GM18505 (cell line): ENCODE measurements at regions not wholly inside any gene's neighbourhood (a gene's known extent, or its start where the extent isn't known, plus 50 kb on each side); places are given as distances from the start of the nearest gene placed in this dataset.
"Not testable (repeated sequence)": the region's sequence is repeated elsewhere in the genome, so short reads cannot be mapped to it uniquely, and the experiment has no call there.

Experiments used
- ATAC-seq: cut with Tn5 transposase; IDR thresholded peaks from one replicate; pipeline ENCODE4 v1.9.1; 2021; ENCODE audit not compliant: unreplicated experiment
- POLR2A ChIP-seq: IDR thresholded peaks from 4 replicates; pipeline ENCODE4 v1.6.1; 2011; ENCODE audit warnings: borderline replicate concordance; ENCODE audit not compliant: insufficient read depth, insufficient read length; ENCODE audit errors: extremely low read depth

DNA sequence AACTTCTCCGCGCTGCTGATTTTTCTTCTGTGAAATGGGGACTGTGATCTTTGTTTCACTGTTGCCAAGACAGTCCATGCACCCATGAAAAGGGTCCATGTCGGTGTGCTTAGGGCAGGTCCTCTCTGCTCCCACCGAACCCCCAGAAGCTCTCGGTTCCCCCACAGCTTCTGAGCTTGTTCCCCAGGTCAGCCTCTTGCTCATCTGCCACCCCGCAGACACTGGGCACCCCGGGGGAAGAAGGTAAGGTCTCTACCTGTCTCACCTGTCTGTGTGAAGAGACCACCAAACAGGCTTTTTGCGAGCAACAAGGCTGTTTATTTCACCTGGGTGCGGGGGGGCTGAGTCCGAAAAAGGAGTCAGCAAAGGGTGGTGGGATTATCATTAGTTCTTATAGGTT, 66.2 kb upstream of the NANOS1 start:
- ATAC-seq = no peak
- no peak for TF ChIP-seq POLR2A

DNA sequence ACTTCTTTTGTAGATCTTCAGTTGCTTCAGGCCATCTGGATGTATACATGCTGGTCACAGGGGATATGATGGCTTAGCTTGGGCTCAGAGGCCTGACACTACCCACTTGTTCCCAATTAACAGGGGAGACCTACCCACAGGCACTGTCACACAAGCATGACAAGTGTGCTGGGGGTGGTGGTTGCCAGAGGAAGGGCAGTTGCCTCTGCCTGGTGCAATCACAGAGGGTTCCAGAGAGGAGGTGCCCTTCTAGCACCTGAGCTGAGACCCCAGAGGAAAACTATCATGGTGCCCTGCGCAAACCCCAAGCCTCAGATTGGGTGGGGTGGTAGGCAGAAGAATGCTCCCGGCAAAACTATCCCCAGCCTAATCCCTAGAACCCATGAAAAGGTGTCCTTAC, 65.6 kb upstream of the NANOS1 start:
- no peak for TF ChIP-seq POLR2A
- ATAC-seq = no peak

DNA sequence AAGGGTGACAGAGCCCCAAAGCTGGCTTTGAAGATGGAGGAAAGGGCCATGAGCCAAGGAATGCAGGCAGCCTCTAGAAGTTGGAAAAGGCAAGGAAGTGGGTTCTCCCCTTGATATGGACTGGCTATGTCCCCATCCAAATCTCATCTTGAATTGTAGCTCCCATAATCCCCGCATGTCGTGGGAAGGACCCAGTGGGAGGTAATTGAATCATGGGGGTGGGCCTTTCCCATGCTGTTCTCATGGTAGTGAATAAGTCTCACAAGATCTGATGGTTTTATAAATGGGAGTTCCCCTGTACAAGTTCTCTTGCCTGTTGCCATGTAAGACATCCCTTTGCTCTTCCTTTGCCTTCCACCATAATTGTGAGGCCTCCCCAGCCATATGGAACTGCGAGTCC, 65.0 kb upstream of the NANOS1 start:
- ATAC-seq = not testable (repeated sequence)

DNA sequence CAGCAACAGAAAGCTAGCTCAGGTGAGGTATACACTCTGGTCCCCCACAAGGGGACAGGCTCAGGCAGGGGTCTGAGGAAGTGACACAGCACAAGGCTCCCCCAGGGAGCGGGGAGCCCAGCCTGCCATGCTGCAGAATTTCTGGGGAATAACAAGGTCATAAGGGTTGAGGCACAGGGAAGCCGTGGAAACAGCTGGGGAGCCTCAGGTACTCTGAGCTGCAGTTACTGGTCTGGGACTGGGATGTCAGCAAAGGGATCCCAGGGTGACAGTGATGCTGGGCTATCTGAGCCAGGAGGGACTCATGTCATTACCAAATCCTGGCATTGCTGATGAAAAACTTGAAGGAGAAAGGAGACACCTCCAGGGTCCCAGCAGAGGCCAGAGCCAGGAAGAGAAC, 64.4 kb upstream of the NANOS1 start:
- TF ChIP-seq POLR2A = no peak
- ATAC-seq = no peak

DNA sequence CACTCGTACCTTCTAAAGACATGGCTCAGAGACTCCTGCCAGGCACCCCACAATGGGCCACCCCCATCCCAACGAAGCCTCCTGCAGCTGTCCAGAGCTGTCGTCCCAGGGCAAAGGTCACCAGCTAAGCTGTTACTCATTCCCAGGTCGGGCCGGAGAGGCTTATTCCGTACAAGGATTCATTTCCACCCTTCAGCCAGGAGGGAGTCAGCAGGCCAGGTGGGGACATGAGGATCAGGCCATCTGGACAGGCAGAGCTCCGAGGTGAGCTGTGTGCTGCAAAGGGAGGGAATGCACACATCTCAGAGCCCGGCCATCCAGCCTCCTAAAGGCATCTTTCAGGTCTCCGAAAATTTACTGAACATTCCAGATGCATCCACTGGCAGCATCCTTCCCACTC, 63.9 kb upstream of the NANOS1 start:
- ATAC-seq = no peak
- no peak for TF ChIP-seq POLR2A

DNA sequence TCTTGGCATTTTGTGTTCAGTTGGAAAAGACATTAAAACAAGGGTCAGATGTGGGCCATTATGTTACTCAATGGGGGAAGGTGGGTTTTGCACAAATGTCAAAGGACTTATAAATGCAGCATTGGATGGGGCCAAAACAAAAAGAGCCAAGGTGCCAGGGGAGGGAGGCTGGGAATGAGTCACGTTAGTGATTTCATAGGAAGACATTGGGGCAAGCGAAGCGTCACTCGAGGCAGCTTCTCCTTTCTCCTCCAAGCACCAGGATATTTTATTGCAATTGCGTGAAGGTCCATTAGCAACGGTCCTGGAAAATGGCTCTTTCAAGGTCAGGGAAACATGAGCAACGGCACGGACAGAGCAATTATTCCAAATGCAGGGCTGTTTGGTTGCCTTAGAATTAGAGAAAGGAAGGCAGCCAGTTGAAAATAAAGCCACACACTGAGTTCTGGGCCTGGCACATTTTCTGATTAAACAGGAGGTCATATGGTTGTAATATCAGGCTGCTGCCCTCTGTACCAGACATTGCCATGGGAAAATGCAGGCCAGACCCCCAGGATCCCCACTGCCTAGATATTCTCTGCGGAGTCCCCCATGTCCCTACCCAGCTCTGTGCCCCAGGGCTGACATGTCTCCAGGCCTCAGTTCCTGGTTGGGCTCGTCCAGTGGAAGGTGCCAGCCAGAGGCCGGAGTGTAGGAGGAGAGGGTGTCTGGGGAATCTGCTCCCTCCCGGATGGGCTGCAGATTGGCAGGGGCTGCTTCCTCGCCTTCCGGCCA, 63.3 kb upstream of the NANOS1 start:
- no peak for ATAC-seq

DNA sequence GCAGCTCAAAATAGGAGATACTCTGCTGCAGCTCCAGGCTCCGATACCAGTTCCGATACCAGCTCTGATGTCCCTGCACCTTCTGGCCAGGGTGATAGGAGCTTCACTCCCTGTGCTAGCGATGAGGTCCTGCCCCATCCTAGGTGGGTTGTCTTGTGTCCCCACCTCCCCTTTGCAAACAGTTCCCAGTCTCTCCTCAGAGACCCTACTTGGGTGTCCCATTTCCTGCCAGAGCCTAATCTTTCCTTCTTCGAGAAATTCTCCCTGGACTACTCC, 62.7 kb upstream of the NANOS1 start:
- ATAC-seq = no peak

More for the DNA sequence above, 63.3 kb upstream of the NANOS1 start:
- TF ChIP-seq POLR2A = no peak

DNA sequence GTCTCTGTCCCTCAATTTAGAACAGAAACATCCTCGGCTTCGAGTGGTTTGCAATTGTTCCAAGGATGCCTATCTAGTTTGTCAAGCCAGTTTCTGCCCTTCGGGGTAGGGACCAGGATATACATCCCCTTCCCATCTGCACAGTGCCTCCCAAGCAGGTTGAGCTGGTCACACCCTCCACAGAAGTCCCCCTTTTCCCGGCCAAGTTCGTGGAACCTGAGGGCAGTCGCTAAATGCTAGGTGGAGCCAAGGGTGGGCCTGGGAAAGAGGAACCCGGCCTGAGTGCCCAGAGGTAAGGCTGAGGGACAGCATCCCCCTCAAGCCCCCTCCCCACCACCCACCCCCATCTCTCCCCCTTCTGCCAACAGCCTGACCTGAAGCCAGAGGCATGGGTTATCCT, 62.4 kb upstream of the NANOS1 start:
- TF ChIP-seq POLR2A = no peak
- ATAC-seq = no peak

More for the DNA sequence above, 62.7 kb upstream of the NANOS1 start:
- no peak for TF ChIP-seq POLR2A

DNA sequence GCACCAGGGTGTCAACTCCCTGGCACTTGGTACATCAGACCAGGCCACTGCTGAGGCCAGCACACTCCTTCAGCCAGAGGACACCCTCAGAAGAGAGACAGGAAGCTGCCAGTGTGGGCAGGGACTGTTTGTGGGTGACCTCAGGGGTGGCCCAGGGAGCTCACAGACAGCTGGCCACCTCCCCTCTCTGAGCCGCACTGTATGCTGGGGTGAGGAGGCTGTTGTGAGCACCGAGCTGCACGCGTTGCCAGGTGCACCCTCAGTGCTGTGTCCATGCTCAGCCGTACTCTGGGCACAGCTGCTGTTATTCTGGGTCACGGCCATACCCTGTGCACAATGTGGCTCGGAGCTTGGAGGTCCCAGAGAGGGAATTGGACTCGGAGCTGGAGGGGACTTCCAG, 61.5 kb upstream of the NANOS1 start:
- no peak for ATAC-seq
- TF ChIP-seq POLR2A = no peak

DNA sequence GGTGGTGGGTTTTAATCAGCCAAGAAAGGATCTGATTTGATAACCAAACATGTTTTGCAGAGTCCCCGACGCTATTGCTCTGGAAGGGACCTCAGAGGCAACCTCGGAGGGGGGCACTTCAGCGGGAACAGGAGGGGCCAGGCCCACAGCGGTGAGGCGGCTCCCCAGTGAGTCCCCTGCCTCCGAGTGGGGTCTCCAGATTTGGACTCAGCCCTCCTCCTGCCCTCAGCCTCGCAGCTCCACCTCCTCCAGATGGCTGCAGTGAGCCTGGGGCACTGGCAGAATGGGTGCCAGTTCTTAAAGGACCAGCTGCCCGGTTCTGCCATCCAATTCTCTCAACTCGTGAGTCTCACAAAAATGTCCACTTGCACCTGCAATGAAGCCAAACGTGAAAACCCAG, 61.0 kb upstream of the NANOS1 start:
- no peak for ATAC-seq
- TF ChIP-seq POLR2A = no peak

DNA sequence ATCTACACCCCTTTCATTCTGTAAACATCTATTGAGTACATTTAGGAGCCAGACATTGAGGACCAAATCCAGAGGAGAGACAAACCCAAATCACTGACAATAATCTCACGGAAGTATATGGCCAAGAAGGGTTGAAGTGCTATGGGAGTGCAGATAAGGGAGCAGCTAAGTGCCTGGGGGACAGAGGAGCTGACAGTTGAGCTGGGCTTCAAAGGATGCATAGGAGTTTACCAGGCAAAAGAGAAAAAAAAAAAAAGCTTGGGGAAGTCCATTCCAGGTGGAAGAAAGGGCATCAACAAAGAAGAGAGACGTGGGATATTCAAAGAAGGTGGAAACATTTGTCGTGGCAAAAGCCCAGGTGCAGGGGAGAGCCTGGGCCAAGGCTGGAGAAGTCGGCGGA, 60.5 kb upstream of the NANOS1 start:
- TF ChIP-seq POLR2A = no peak
- no peak for ATAC-seq

DNA sequence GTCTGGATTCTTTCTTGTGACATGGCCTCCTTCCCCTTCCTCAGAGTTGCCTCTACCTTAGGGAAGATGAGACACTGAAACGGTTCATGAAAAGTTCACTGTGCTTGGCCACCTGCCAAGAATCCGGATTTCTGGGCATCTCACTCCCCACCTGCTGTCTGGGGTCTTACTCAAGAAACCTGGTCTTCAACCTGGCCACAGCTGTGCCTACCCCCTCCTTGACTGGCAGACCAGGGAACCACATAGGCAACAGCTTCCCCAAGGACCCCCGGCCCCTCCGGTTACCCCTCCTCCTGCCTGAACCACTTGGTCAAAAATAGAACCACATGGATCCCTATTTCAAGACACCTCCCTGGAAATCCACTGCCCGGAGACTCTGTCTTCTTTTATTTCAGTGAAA, 58.7 kb upstream of the NANOS1 start:
- no peak for TF ChIP-seq POLR2A
- no peak for ATAC-seq

DNA sequence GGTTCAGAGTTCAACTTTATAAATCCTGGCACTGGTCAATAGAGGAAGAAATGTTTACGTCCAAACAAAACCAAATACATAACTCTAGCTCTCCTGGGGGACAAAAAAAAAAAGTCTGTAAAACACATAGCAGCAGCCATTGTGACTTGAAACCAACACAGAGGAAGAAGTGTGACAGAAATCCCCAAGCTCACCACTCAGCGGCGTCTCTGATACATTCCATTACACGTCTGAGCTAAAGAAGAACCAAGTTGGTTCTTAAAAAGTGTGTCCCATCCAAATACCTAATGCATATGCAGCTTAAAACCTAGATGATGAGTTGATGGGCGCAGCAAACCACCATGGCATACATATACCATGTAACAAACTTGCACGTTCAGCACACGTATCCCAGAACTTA, 58.3 kb upstream of the NANOS1 start:
- TF ChIP-seq POLR2A = no peak
- no peak for ATAC-seq

DNA sequence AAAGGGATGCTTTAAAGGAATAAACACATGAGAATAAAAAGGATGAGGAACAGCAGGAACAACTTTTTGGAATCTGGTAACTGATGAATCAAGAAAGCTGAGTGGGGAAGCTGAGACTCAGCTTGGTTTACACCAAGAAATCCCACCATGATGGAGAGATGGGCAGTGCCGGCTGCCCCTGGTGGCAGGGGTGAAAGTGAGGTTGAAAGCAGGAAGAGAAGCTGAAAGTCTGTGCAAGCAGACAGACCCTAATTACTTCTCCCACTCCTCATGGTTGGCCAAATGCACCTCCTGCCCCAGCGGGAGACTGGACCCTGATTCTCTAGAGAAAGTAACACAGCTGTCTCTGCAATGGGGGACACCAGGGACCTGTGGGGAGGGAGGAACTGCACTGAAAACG, 57.6 kb upstream of the NANOS1 start:
- TF ChIP-seq POLR2A = no peak
- ATAC-seq = no peak

DNA sequence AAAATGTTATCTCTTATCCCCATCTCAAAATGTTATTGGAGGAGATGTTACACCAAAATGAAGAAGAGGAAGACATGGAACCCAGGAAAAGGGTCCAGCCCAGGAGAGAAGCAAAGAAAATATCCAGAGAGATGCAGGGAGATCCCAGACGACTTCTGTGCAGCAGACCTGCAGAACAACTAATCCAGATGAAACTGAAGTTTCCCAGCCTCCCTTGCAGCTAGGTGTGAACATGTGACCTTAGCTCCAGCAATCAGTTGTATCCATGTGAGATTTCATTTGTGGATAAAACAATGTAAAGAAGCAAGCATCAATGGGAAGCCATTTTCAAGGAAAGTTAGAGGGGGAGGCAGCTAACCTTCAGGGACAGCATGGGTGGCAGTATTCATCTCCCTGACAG, 55.8 kb upstream of the NANOS1 start:
- no peak for TF ChIP-seq POLR2A

More for the DNA sequence above, 55.8 kb upstream of the NANOS1 start:
- no peak for ATAC-seq
